IMR-90 (cell line): ENCODE measurements at regions not wholly inside any gene's neighbourhood (a gene's known extent, or its start where the extent isn't known, plus 50 kb on each side); places are given as distances from the start of the nearest gene placed in this dataset.
"Not testable (repeated sequence)": the region's sequence is repeated elsewhere in the genome, so short reads cannot be mapped to it uniquely, and the experiment has no call there.

ENCODE experiments used
- ATAC-seq: fragments of 200-7000 bp; cut with Tn5 transposase; 2 replicates; pipeline ENCODE4 v1.9.1; 2020; ENCODE audit warnings: low read depth, mild to moderate bottlenecking, moderate library complexity
- BruUV-seq: library from RNA; stranded (reverse); fragments of 400-500 nt; replicated peaks from 2 replicates; lab custom pipeline; 2021; lab: Mats Ljungman, UMichigan
- CTCF ChIA-PET: fragments of 300-600 bp; formaldehyde crosslinking; extraction: SDS; loops from one replicate; lab custom pipeline; 2021; ENCODE audit warnings: antibody characterized with exemption; lab: Yijun Ruan, JAX
- POLR2A ChIA-PET: fragments of 300-600 bp; sonication (Branson Sonifier 250); formaldehyde crosslinking; loops from one replicate; lab custom pipeline; 2022; ENCODE audit warnings: antibody characterized with exemption; ENCODE audit not compliant: unreplicated experiment; lab: Charles Lee
- DNase-seq: peaks from one replicate; pipeline ENCODE4 v3.0.0; 2013
- H2AFZ ChIP-seq: replicated peaks from 2 replicates; pipeline ENCODE3; 2013; ENCODE audit warnings: low read length, mild to moderate bottlenecking; ENCODE audit not compliant: poor library complexity
- H2AK5ac ChIP-seq: 2 replicates; pipeline ENCODE4 v1.6.1; 2013; ENCODE audit warnings: low read depth, low read length, inconsistent platforms
- H2AK9ac ChIP-seq: replicated peaks from 2 replicates; pipeline ENCODE3; 2013; ENCODE audit warnings: mild to moderate bottlenecking, low read depth, low read length, moderate library complexity; ENCODE audit not compliant: poor library complexity
- H2BK120ac ChIP-seq: 2 replicates; pipeline ENCODE4 v1.6.1; 2013; ENCODE audit warnings: low read depth, low read length, inconsistent platforms
- H2BK15ac ChIP-seq: 3 replicates; pipeline ENCODE4 v1.6.1; 2013; ENCODE audit warnings: low read depth, low read length, inconsistent platforms
- H2BK20ac ChIP-seq: 2 replicates; pipeline ENCODE4 v1.6.1; 2013; ENCODE audit warnings: low read depth, mild to moderate bottlenecking, inconsistent platforms, low read length, moderate library complexity
- H2BK5ac ChIP-seq: 2 replicates; pipeline ENCODE4 v1.6.1; 2013; ENCODE audit warnings: mild to moderate bottlenecking, low read depth, low read length, inconsistent platforms; ENCODE audit not compliant: poor library complexity, severe bottlenecking
- H3K14ac ChIP-seq: replicated peaks from 2 replicates; pipeline ENCODE4 v1.6.1; 2013; ENCODE audit warnings: low read depth, low read length, inconsistent platforms
- H3K18ac ChIP-seq: 2 replicates; pipeline ENCODE4 v1.6.1; 2013; ENCODE audit warnings: low read depth, low read length, control low read depth
- H3K23ac ChIP-seq: 2 replicates; pipeline ENCODE4 v1.6.1; 2013; ENCODE audit warnings: low read depth, low read length, inconsistent platforms
- H3K27ac ChIP-seq: 2 replicates; pipeline ENCODE4 v1.5.1; 2013; ENCODE audit warnings: mild to moderate bottlenecking, control low read depth, low read length; ENCODE audit not compliant: insufficient read depth
- H3K27me3 ChIP-seq: 2 replicates; pipeline ENCODE4 v1.6.1; 2013; ENCODE audit warnings: low read length; ENCODE audit not compliant: control insufficient read depth, insufficient read depth
- H3K36me3 ChIP-seq: 2 replicates; pipeline ENCODE4 v1.6.1; 2013; ENCODE audit warnings: low read length, mixed read lengths; ENCODE audit not compliant: control insufficient read depth, insufficient read depth
- H3K4ac ChIP-seq: 2 replicates; pipeline ENCODE4 v1.6.1; 2013; ENCODE audit warnings: low read depth, low read length, inconsistent platforms
- H3K4me1 ChIP-seq: 2 replicates; pipeline ENCODE4 v1.6.1; 2013; ENCODE audit warnings: low read length, mixed read lengths; ENCODE audit not compliant: control insufficient read depth, insufficient read depth
- H3K4me2 ChIP-seq: 2 replicates; pipeline ENCODE4 v1.6.1; 2013; ENCODE audit warnings: low read depth, mild to moderate bottlenecking, control low read depth, low read length, moderate library complexity
- H3K4me3 ChIP-seq: 2 replicates; pipeline ENCODE4 v1.5.1; 2013; ENCODE audit warnings: low read depth, mild to moderate bottlenecking, control low read depth, low read length, moderate library complexity; ENCODE audit not compliant: insufficient read depth
- H3K56ac ChIP-seq: 2 replicates; pipeline ENCODE4 v1.6.1; 2013; ENCODE audit warnings: low read length, inconsistent platforms; ENCODE audit not compliant: insufficient read depth; ENCODE audit errors: extremely low read depth
- H3K79me1 ChIP-seq, 2 experiments: 2 replicates each; pipeline ENCODE4 v1.6.1; 2013; ENCODE audit warnings: low read length in 2 of 2, inconsistent platforms in 1 of 2, low read depth in 1 of 2
- H3K9ac ChIP-seq: 2 replicates; pipeline ENCODE4 v1.6.1; 2013; ENCODE audit warnings: low read depth, low read length, control low read depth
- H3K9me1 ChIP-seq: 2 replicates; pipeline ENCODE4 v1.6.1; 2013; ENCODE audit warnings: low read length, inconsistent platforms; ENCODE audit not compliant: insufficient read depth
- H3K9me3 ChIP-seq: 2 replicates; pipeline ENCODE4 v1.6.1; 2013; ENCODE audit warnings: low read length; ENCODE audit not compliant: control insufficient read depth, insufficient read depth
- H4K20me1 ChIP-seq: 2 replicates; pipeline ENCODE4 v1.6.1; 2013; ENCODE audit warnings: low read length, inconsistent platforms; ENCODE audit not compliant: insufficient read depth
- H4K5ac ChIP-seq: 2 replicates; pipeline ENCODE4 v1.6.1; 2013; ENCODE audit warnings: mild to moderate bottlenecking, low read depth, low read length, control low read depth
- H4K8ac ChIP-seq, 2 experiments: 2 replicates each; pipeline ENCODE4 v1.6.1; 2013; ENCODE audit warnings: low read depth in 2 of 2, low read length in 2 of 2, control low read depth in 1 of 2, inconsistent platforms in 1 of 2
- H4K91ac ChIP-seq: 2 replicates; pipeline ENCODE4 v1.6.1; 2013; ENCODE audit warnings: low read depth, low read length, inconsistent platforms; ENCODE audit not compliant: insufficient read depth
- WGBS, 2 experiments: methylation state at CpG; one replicate each; pipeline versions ENCODE4 v1.1.5 to v1.1.7; 2013; ENCODE audit warnings: missing lambda C conversion rate in 2 of 2; ENCODE audit not compliant: insufficient read length in 1 of 2; ENCODE audit errors: extremely low coverage in 2 of 2; 5-methylcytosine and 5-hydroxymethylcytosine counted together
- dilution Hi-C: fragments of 300-500 bp; cut with HindIII; formaldehyde crosslinking; loops from one replicate; pipeline ENCODE4 v1.14.3; 2018; ENCODE audit warnings: low sequenced_read_pairs; ENCODE audit not compliant: unreplicated experiment
- in situ Hi-C: fragments of 300-500 bp; cut with MboI; formaldehyde crosslinking; loops from 3 replicates; pipeline ENCODE4 v1.14.3; 2019; ENCODE audit warnings: low sequenced_read_pairs, inconsistent platforms, mixed read lengths
- intact Hi-C: fragments of 100-400 bp; cut with micrococcal nuclease; formaldehyde crosslinking; loops from 2 replicates; pipeline ENCODE4 v1.10.0; 2022

DNA sequence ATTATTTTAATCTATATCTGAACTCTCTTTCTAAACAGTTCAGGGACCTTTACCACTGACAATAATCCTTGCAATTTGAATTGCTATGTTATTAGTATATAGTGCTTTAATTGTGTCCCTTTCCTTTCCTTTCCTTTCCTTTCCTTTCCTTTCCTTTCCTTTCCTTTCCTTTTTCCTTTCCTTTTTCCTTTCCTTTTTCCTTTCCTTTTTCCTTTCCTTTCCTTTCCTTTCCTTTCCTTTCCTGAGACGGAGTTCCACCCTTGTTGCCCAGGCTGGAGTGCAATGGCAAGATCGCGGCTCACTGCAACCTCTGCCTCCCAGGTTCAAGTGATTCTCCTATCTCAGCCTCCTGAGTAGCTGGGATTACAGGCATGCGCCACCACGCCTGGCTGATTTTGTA, 225.1 kb downstream of the CXXC4 start:
- H2AK5ac ChIP-seq, H2BK5ac ChIP-seq, H4K20me1 ChIP-seq, CTCF ChIA-PET, H3K18ac ChIP-seq, H3K36me3 ChIP-seq, H3K9ac ChIP-seq, H3K4me1 ChIP-seq, H3K9me3 ChIP-seq, H2BK15ac ChIP-seq, in situ Hi-C loops, H4K8ac ChIP-seq, ATAC-seq, H3K14ac ChIP-seq, dilution Hi-C loops, H2BK120ac ChIP-seq, H3K9me1 ChIP-seq, POLR2A ChIA-PET, H3K4me3 ChIP-seq, H2BK20ac ChIP-seq, H3K23ac ChIP-seq, H4K5ac ChIP-seq, H3K27ac ChIP-seq, H4K91ac ChIP-seq, H2AFZ ChIP-seq, H3K27me3 ChIP-seq, H3K4ac ChIP-seq, intact Hi-C loops, H3K56ac ChIP-seq, H3K4me2 ChIP-seq, H3K79me1 ChIP-seq, DNase-seq, BruUV-seq, H2AK9ac ChIP-seq: not testable (repeated sequence)
- WGBS, 2 experiments: no CpG with 5 or more reads among the region's 5 CpGs
